SK-N-SH treated with all-trans-retinoic acid at 6 μM for 48 hours (cell line): ENCODE measurements at regions not wholly inside any gene's neighbourhood (a gene's known extent, or its start where the extent isn't known, plus 50 kb on each side); places are given as distances from the start of the nearest gene placed in this dataset.

Experiments
- ATAC-seq: fragments of 200-7000 bp; cut with Tn5 transposase; 3 replicates; pipeline ENCODE4 v1.9.1; 2020; ENCODE audit warnings: mild to moderate bottlenecking, moderate library complexity
- ARNTL ChIP-seq: fragments of 450-650 bp; formaldehyde crosslinking; IDR thresholded peaks from 2 replicates; pipeline ENCODE4 v1.5.0; 2020; ENCODE audit warnings: low read depth, mild to moderate bottlenecking, moderate library complexity, borderline replicate concordance
- CSDC2 ChIP-seq: fragments of 250-450 bp; sonication (Bioruptor Pico); IDR thresholded peaks from 2 replicates; pipeline ENCODE4 v1.5.0; 2020; ENCODE audit warnings: mild to moderate bottlenecking, moderate library complexity
- CSRNP3 ChIP-seq: fragments of 250-450 bp; sonication (Bioruptor Pico); IDR thresholded peaks from 2 replicates; pipeline ENCODE4 v1.5.1; 2021; ENCODE audit warnings: mild to moderate bottlenecking, moderate library complexity
- ESRRG ChIP-seq: fragments of 250-450 bp; sonication (Bioruptor Pico); IDR thresholded peaks from 2 replicates; pipeline ENCODE4 v1.6.1; 2021; ENCODE audit warnings: mild to moderate bottlenecking
- GLIS3 ChIP-seq: fragments of 250-450 bp; sonication (Bioruptor Pico); IDR thresholded peaks from 2 replicates; pipeline ENCODE4 v1.5.0; 2020; ENCODE audit warnings: mild to moderate bottlenecking, moderate library complexity
- ISL1 ChIP-seq: fragments of 250-450 bp; sonication (Bioruptor Pico); IDR thresholded peaks from 2 replicates; pipeline ENCODE4 v2.1.2; 2022; ENCODE audit warnings: mild to moderate bottlenecking, moderate library complexity
- OSR1 ChIP-seq: fragments of 250-450 bp; sonication (Bioruptor Pico); IDR thresholded peaks from 2 replicates; pipeline ENCODE4 v1.8.0; 2022; ENCODE audit warnings: moderate library complexity, mild to moderate bottlenecking, inconsistent platforms
- PATZ1 ChIP-seq: fragments of 250-450 bp; sonication (Bioruptor Pico); IDR thresholded peaks from 2 replicates; pipeline ENCODE4 v1.8.0; 2020; ENCODE audit warnings: mild to moderate bottlenecking, moderate library complexity, borderline replicate concordance
- POU6F1 ChIP-seq: fragments of 250-450 bp; sonication (Bioruptor Pico); IDR thresholded peaks from 2 replicates; pipeline ENCODE4 v1.8.0; 2021; ENCODE audit warnings: low read depth, mild to moderate bottlenecking, moderate library complexity, borderline replicate concordance
- PPARA ChIP-seq: fragments of 250-450 bp; sonication (Bioruptor Pico); IDR thresholded peaks from 2 replicates; pipeline ENCODE4 v1.5.0; 2020; ENCODE audit warnings: mild to moderate bottlenecking, borderline replicate concordance
- RARB ChIP-seq: fragments of 250-450 bp; sonication (Bioruptor Pico); IDR thresholded peaks from 2 replicates; pipeline ENCODE4 v1.8.0; 2021; ENCODE audit warnings: mild to moderate bottlenecking, moderate library complexity
- TOX ChIP-seq: fragments of 250-450 bp; sonication (Bioruptor Pico); IDR thresholded peaks from 2 replicates; pipeline ENCODE4 v1.8.0; 2021; ENCODE audit warnings: mild to moderate bottlenecking, moderate library complexity, borderline replicate concordance
- TSHZ2 ChIP-seq: fragments of 250-450 bp; sonication (Bioruptor Pico); IDR thresholded peaks from 2 replicates; pipeline ENCODE4 v1.5.0; 2020; ENCODE audit warnings: mild to moderate bottlenecking, moderate library complexity
- ZFP3 ChIP-seq: fragments of 250-450 bp; sonication (Bioruptor Pico); IDR thresholded peaks from 2 replicates; pipeline ENCODE4 v1.5.0; 2020; ENCODE audit warnings: mild to moderate bottlenecking, moderate library complexity
- ZFP30 ChIP-seq: fragments of 450-650 bp; formaldehyde crosslinking; IDR thresholded peaks from 2 replicates; pipeline ENCODE4 v1.5.0; 2022; ENCODE audit warnings: mild to moderate bottlenecking, moderate library complexity
- ZNF70 ChIP-seq: fragments of 450-650 bp; formaldehyde crosslinking; IDR thresholded peaks from 2 replicates; pipeline ENCODE4 v1.5.0; 2020; ENCODE audit warnings: mild to moderate bottlenecking, moderate library complexity
- ZNF8 ChIP-seq: fragments of 450-650 bp; formaldehyde crosslinking; IDR thresholded peaks from 2 replicates; pipeline ENCODE4 v1.5.0; 2020; ENCODE audit warnings: mild to moderate bottlenecking, moderate library complexity

- no peak for ATAC-seq
- TF ChIP-seq PPARA (CRISPR knock-in tag) (no peak), ZFP30 (no peak)
Measured at GRCh38 chr20:17077030-17077429, 149.8 kb upstream of the PCSK2 start.

GRCh38 chr20:17083738-17084137 is 143.1 kb upstream of the PCSK2 start:
- no peak for ATAC-seq
- TF ChIP-seq PPARA (CRISPR knock-in tag): no peak
- TF ChIP-seq ZNF70 (CRISPR knock-in tag): no peak
- no peak for TF ChIP-seq GLIS3 (CRISPR knock-in tag)
- TF ChIP-seq CSDC2 (CRISPR knock-in tag): no peak
- no peak for TF ChIP-seq RARB (CRISPR knock-in tag)
- no peak for TF ChIP-seq TOX (CRISPR knock-in tag)
- no peak for TF ChIP-seq ZFP30
- TF ChIP-seq ISL1 (CRISPR knock-in tag): no peak
- no peak for TF ChIP-seq ZFP3 (CRISPR knock-in tag)
- no peak for TF ChIP-seq ARNTL (CRISPR knock-in tag)
- no peak for TF ChIP-seq ESRRG (CRISPR knock-in tag)
- TF ChIP-seq POU6F1 (CRISPR knock-in tag): no peak

GRCh38 chr20:17084909-17085308 is 141.9 kb upstream of the PCSK2 start:
- no peak for ATAC-seq
- TF ChIP-seq PPARA (CRISPR knock-in tag) (no peak), CSRNP3 (CRISPR knock-in tag) (no peak), POU6F1 (CRISPR knock-in tag) (no peak), TSHZ2 (no peak), TOX (CRISPR knock-in tag) (no peak)

GRCh38 chr20:17093782-17094181 is 133.1 kb upstream of the PCSK2 start:
- TF ChIP-seq OSR1 (CRISPR knock-in tag) (no peak), ZNF8 (CRISPR knock-in tag) (no peak), PATZ1 (CRISPR knock-in tag) (no peak), CSDC2 (CRISPR knock-in tag) (no peak), TSHZ2 (no peak)
- TF ChIP-seq, all 23 proteins: peak for 0
- no peak for ATAC-seq
